ENCODE measurements at regions not wholly inside any gene's neighbourhood (a gene's known extent, or its start where the extent isn't known, plus 50 kb on each side); places are given as distances from the start of the nearest gene placed in this dataset.
"Not testable (repeated sequence)": the region's sequence is repeated elsewhere in the genome, so short reads cannot be mapped to it uniquely, and the experiment has no call there.

DNA sequence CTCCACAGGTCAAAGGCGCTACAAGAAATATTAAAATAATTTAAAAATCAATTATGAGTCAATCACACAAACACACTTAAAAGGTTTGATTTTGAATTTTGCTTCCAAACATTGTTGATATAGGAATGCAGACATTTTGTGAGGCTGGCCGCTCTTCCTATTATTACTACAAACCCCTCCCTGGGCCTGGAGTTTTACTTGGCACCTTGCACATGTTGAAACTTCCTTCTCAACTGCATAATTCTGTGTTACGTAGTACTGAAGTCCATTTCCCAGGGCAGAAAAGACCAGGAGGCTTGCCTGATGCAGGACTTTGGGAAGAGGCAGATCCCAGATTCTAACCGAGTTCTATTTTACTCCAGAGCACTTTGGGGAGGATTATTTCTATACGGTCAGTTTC, 71.5 kb downstream of the CYTL1 start:
- no peaks in the 10 kb centered on the region for H4K20me1 ChIP-seq (ENCODE audit: insufficient read depth, low read length)
- TF ChIP-seq EZH2phosphoT487 (IDR thresholded peaks at IDR 0.05; ENCODE audit: low read depth), result no peak
- TF ChIP-seq, protein P1, sequence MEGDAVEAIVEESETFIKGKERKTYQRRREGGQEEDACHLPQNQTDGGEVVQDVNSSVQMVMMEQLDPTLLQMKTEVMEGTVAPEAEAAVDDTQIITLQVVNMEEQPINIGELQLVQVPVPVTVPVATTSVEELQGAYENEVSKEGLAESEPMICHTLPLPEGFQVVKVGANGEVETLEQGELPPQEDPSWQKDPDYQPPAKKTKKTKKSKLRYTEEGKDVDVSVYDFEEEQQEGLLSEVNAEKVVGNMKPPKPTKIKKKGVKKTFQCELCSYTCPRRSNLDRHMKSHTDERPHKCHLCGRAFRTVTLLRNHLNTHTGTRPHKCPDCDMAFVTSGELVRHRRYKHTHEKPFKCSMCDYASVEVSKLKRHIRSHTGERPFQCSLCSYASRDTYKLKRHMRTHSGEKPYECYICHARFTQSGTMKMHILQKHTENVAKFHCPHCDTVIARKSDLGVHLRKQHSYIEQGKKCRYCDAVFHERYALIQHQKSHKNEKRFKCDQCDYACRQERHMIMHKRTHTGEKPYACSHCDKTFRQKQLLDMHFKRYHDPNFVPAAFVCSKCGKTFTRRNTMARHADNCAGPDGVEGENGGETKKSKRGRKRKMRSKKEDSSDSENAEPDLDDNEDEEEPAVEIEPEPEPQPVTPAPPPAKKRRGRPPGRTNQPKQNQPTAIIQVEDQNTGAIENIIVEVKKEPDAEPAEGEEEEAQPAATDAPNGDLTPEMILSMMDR (IDR thresholded peaks at IDR 0.05; ENCODE audit: low read depth, low read length), result no peak
- no peak overlapping the region for H3K9ac ChIP-seq (ENCODE audit: low read length)
- no peak overlapping the region for H3K27ac ChIP-seq (ENCODE audit: low read length)
- no peak overlapping the region for H3K4me2 ChIP-seq (ENCODE audit: low read length)
- no peaks in the 10 kb centered on the region for H3K36me3 ChIP-seq (replicated peaks; ENCODE audit: low read depth, low read length)
- H3K79me2 ChIP-seq (ENCODE audit: low read length), result no peaks in the 10 kb centered on the region
- H3K4me1 ChIP-seq (ENCODE audit: low read length), result peaks cover 22% of the 10 kb centered on the region
- H3K4me3 ChIP-seq (ENCODE audit: low read length), result no peak overlapping the region
- H3K27me3 ChIP-seq (ENCODE audit: low read depth, low read length), result peaks cover 16% of the 10 kb centered on the region
- H3K9me3 ChIP-seq (ENCODE audit: insufficient read depth, low read length), result no peaks in the 10 kb centered on the region
- no peak overlapping the region for H2AFZ ChIP-seq (ENCODE audit: low read depth, low read length)

DNA sequence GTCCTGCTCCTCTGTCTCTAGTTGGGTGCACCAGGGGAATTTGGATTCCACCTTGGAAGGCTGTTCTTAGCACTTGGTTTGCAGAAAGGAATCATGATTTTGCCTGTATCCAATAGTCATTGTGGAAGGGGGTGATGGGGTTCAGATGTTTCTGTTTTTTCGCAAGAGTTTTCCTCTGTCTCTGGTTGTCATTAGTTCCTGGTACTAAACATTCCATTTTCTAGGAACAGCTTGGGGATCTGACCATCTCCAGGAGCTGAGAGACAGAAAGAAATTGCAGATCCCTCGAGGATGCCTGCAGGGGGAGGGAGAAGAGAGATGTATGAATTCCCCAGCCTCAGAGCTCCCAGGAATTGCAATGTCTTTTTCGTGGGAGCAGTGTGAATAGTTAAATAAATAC, 70.9 kb downstream of the CYTL1 start:
- Histone ChIP-seq H3K4me1 (ENCODE audit: low read length) (peaks cover 18% of the 10 kb centered on the region), H3K4me3 (ENCODE audit: low read length) (no peak overlapping the region), H3K27me3 (ENCODE audit: low read depth, low read length) (peaks cover 14% of the 10 kb centered on the region; the same call in 1 of the 2 replicates), H4K20me1 (ENCODE audit: insufficient read depth, low read length) (no peaks in the 10 kb centered on the region), H3K36me3 (replicated peaks; ENCODE audit: low read depth, low read length) (no peaks in the 10 kb centered on the region), H3K27ac (ENCODE audit: low read length) (no peak overlapping the region), H3K9me3 (ENCODE audit: insufficient read depth, low read length) (no peaks in the 10 kb centered on the region), H3K4me2 (ENCODE audit: low read length) (no peak overlapping the region), H3K79me2 (ENCODE audit: low read length) (no peaks in the 10 kb centered on the region), H3K9ac (ENCODE audit: low read length) (no peak overlapping the region), H2AFZ (ENCODE audit: low read depth, low read length) (no peak overlapping the region)
- TF ChIP-seq, protein P1 (IDR thresholded peaks at IDR 0.05; ENCODE audit: low read depth, low read length), result no peak

DNA sequence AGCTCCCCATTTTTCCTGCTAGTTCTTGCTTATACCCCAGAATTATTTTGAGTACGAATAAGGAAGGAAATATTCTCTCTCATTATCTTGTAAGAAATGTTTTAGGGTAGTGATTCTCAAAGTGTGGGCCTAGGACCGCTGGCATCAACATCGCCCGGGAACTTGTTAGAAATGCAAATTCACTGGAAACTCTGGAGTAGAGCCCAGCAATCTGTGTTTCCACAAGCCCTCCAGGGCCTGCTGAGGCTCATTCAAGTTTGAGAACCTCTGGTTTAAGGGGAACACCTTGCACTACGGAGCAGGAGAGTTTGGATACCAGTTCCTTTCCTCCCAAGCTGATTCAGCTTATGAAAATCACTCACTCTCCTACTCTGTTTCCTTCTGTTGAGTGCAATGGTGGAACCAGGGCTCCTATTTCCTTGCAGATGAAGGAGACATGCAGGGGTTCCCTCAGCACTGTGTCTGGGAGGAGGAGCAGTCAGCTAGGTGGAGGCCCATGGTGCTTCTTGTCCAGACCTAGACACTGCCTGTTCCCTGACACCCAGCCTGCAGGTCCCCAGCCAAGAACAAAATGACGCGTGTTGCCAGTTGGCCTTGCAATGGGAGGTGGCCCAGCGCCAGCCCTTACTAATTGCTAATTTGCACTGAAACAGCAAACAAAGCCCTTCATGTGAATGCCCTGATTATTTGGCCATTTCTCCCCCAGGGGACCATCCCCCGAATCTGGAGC, 68.5 kb downstream of the CYTL1 start:
- no peaks in the 10 kb centered on the region for H3K4me1 ChIP-seq (ENCODE audit: low read length)
- no peak overlapping the region for H2AFZ ChIP-seq (ENCODE audit: low read depth, low read length)
- TF ChIP-seq EZH2phosphoT487 (IDR thresholded peaks at IDR 0.05; ENCODE audit: low read depth), result no peak
- TF ChIP-seq, protein P1 (IDR thresholded peaks at IDR 0.05; ENCODE audit: low read depth, low read length), result no peak
- no peak overlapping the region for H3K9ac ChIP-seq (ENCODE audit: low read length)
- H3K4me2 ChIP-seq (ENCODE audit: low read length), result no peak overlapping the region
- H4K20me1 ChIP-seq (ENCODE audit: insufficient read depth, low read length), result no peaks in the 10 kb centered on the region
- no peaks in the 10 kb centered on the region for H3K79me2 ChIP-seq (ENCODE audit: low read length)
- no peaks in the 10 kb centered on the region for H3K36me3 ChIP-seq (replicated peaks; ENCODE audit: low read depth, low read length)
- H3K4me3 ChIP-seq (ENCODE audit: low read length), result no peak overlapping the region
- H3K9me3 ChIP-seq (ENCODE audit: insufficient read depth, low read length), result no peaks in the 10 kb centered on the region
- H3K27ac ChIP-seq (ENCODE audit: low read length), result no peak overlapping the region
- 0 out of 2 replicates have a peak, but pooled peaks cover 9% of the 10 kb centered on the region for H3K27me3 ChIP-seq (ENCODE audit: low read depth, low read length)

DNA sequence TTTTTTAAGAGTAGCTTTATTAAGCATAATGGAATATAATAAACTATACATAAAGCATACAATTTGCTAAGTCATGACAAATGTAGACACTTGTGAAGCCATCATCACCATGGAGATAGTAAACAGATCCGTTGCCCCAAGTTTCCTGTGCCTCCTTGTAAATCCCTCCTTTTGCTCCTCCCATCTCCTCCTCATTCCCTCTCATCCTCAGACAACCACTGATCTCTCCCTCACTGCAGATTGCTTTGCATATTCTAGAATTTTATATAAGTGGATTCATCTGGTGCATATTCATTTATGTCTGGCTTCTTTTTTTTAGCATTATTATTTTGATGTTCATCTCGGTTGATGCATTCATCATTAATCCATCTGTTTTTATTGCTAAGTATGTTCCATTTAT, 67.0 kb downstream of the CYTL1 start:
- no peaks in the 10 kb centered on the region for H3K36me3 ChIP-seq (replicated peaks; ENCODE audit: low read depth, low read length)
- no peaks in the 10 kb centered on the region for H4K20me1 ChIP-seq (ENCODE audit: insufficient read depth, low read length)
- TF ChIP-seq, protein P1 (IDR thresholded peaks at IDR 0.05; ENCODE audit: low read depth, low read length), result no peak
- TF ChIP-seq EZH2phosphoT487 (IDR thresholded peaks at IDR 0.05; ENCODE audit: low read depth), result no peak
- H3K4me3 ChIP-seq (ENCODE audit: low read length), result no peak overlapping the region
- no peak overlapping the region for H3K9ac ChIP-seq (ENCODE audit: low read length)
- H2AFZ ChIP-seq (ENCODE audit: low read depth, low read length), result no peak overlapping the region
- H3K27ac ChIP-seq (ENCODE audit: low read length), result no peak overlapping the region
- no peaks in the 10 kb centered on the region for H3K9me3 ChIP-seq (ENCODE audit: insufficient read depth, low read length)
- H3K27me3 ChIP-seq (ENCODE audit: low read depth, low read length), result 0 out of 2 replicates have a peak, but pooled peaks cover 9% of the 10 kb centered on the region
- no peak overlapping the region for H3K4me2 ChIP-seq (ENCODE audit: low read length)
- no peaks in the 10 kb centered on the region for H3K79me2 ChIP-seq (ENCODE audit: low read length)
- H3K4me1 ChIP-seq (ENCODE audit: low read length), result no peaks in the 10 kb centered on the region

DNA sequence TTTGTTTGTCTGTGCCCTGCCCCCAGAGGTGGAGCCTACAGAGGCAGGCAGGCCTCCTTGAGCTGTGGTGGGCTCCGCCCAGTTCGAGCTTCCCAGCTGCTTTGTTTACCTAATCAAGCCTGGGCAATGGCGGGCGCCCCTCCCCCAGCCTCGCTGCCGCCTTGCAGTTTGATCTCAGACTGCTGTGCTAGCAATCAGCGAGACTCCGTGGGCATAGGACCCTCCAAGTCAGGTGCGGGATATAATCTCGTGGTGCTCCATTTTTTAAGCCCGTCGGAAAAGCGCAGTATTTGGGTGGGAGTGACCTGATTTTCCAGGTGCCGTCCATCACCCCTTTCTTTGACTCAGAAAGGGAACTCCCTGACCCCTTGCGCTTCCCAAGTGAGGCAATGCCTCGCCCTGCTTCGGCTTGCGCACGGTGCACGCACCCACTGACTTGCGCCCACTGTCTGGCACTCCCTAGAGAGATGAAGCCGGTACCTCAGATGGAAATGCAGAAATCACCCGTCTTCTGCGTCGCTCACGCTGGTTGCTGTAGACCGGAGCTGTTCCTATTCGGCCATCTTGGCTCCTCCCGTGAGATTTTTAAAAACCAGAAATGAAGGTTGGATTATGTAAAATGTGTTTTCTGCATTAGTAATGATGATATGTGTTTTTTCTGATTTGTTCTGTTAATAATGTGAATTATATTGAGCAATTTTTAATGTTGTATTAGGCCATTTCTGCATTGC, 59.7 kb downstream of the CYTL1 start:
- not testable (repeated sequence) for H3K4me3 ChIP-seq (ENCODE audit: low read length); H3K36me3 ChIP-seq (replicated peaks; ENCODE audit: low read depth, low read length); H3K27me3 ChIP-seq (ENCODE audit: low read depth, low read length); H4K20me1 ChIP-seq (ENCODE audit: insufficient read depth, low read length); H3K4me1 ChIP-seq (ENCODE audit: low read length); H3K79me2 ChIP-seq (ENCODE audit: low read length); H3K9ac ChIP-seq (ENCODE audit: low read length); H2AFZ ChIP-seq (ENCODE audit: low read depth, low read length); H3K27ac ChIP-seq (ENCODE audit: low read length); H3K4me2 ChIP-seq (ENCODE audit: low read length)
- peaks cover 14% of the 10 kb centered on the region; the same call in 1 of the 2 replicates for H3K9me3 ChIP-seq (ENCODE audit: insufficient read depth, low read length)

Data from OCI-LY3 (cell line).